WTC11 (cell line): ENCODE measurements at regions not wholly inside any gene's neighbourhood (a gene's known extent, or its start where the extent isn't known, plus 50 kb on each side); places are given as distances from the start of the nearest gene placed in this dataset.

Source experiments
- ATAC-seq: fragments of 200-7000 bp; cut with Tn5 transposase; 2 replicates; pipeline ENCODE4 v1.10.0; 2021; ENCODE audit warnings: mild to moderate bottlenecking, moderate library complexity
- CTCF ChIA-PET: fragments of 300-600 bp; sonication (Branson Sonifier 250); formaldehyde crosslinking; loops from one replicate; lab custom pipeline; 2021; ENCODE audit warnings: antibody characterized with exemption; lab: Charles Lee
- POLR2A ChIA-PET: fragments of 350-600 bp; sonication (Branson Sonifier 250); formaldehyde crosslinking; loops from one replicate; lab custom pipeline; 2021; ENCODE audit warnings: antibody characterized with exemption; lab: Charles Lee
- DNase-seq: peaks from one replicate; pipeline ENCODE4 v3.0.0; 2021; ENCODE audit warnings: low spot score
- H3K27ac Mint-ChIP-seq: 2 replicates; pipeline ENCODE4 v1.8.0; 2021; ENCODE audit warnings: mixed read lengths
- H3K27me3 Mint-ChIP-seq: 2 replicates; pipeline ENCODE4 v1.8.0; 2021; ENCODE audit warnings: low read depth, mild to moderate bottlenecking, moderate library complexity, mixed read lengths
- H3K36me3 Mint-ChIP-seq: 2 replicates; pipeline ENCODE4 v1.8.0; 2021; ENCODE audit warnings: mixed read lengths
- H3K4me1 Mint-ChIP-seq: 2 replicates; pipeline ENCODE4 v1.8.0; 2022; ENCODE audit warnings: mixed read lengths
- H3K4me3 Mint-ChIP-seq: 2 replicates; pipeline ENCODE4 v1.8.0; 2021; ENCODE audit warnings: mild to moderate bottlenecking, moderate library complexity, mixed read lengths
- H3K9me3 Mint-ChIP-seq: 2 replicates; pipeline ENCODE4 v1.8.0; 2021; ENCODE audit warnings: mixed read lengths
- AFF4 ChIP-seq: sonication (generic); formaldehyde crosslinking; IDR thresholded peaks from 2 replicates; pipeline ENCODE4 v1.8.1; 2023; ENCODE audit warnings: mild to moderate bottlenecking, missing genetic modification reagents, borderline replicate concordance
- ATF1 ChIP-seq: sonication (generic); formaldehyde crosslinking; IDR thresholded peaks from 2 replicates; pipeline ENCODE4 v1.8.1; 2023; ENCODE audit warnings: mild to moderate bottlenecking, moderate library complexity, missing genetic modification reagents
- ATF2 ChIP-seq: sonication (generic); formaldehyde crosslinking; IDR thresholded peaks from 2 replicates; pipeline ENCODE4 v1.8.1; 2022; ENCODE audit warnings: low read depth, missing genetic modification reagents, borderline replicate concordance
- ATF6 ChIP-seq: sonication (generic); formaldehyde crosslinking; IDR thresholded peaks from 2 replicates; pipeline ENCODE4 v1.8.1; 2023; ENCODE audit warnings: mild to moderate bottlenecking, missing genetic modification reagents
- CDX4 ChIP-seq: fragments of 250-450 bp; sonication (Bioruptor Pico); IDR thresholded peaks from 2 replicates; pipeline ENCODE4 v1.9.0; 2021; ENCODE audit warnings: moderate library complexity, mild to moderate bottlenecking, inconsistent platforms, borderline replicate concordance
- CTCF ChIP-seq: fragments of 200-600 bp; IDR thresholded peaks from 2 replicates; pipeline ENCODE4 v1.8.0; 2022; ENCODE audit warnings: antibody characterized with exemption
- ERG ChIP-seq: fragments of 250-450 bp; sonication (Bioruptor Pico); IDR thresholded peaks from 2 replicates; pipeline ENCODE4 v1.8.0; 2021; ENCODE audit warnings: mild to moderate bottlenecking
- ESRRA ChIP-seq: sonication (generic); formaldehyde crosslinking; IDR thresholded peaks from 2 replicates; pipeline ENCODE4 v1.8.1; 2022; ENCODE audit warnings: mild to moderate bottlenecking, missing genetic modification reagents, borderline replicate concordance
- GABPB1 ChIP-seq: sonication (generic); formaldehyde crosslinking; IDR thresholded peaks from 2 replicates; pipeline ENCODE4 v1.8.1; 2023; ENCODE audit warnings: mild to moderate bottlenecking, missing genetic modification reagents
- HMGA2 ChIP-seq: fragments of 250-450 bp; sonication (Bioruptor Pico); IDR thresholded peaks from 2 replicates; pipeline ENCODE4 v1.4.0; 2021; ENCODE audit warnings: mild to moderate bottlenecking, moderate library complexity
- JAZF1 ChIP-seq: fragments of 250-450 bp; sonication (Bioruptor Pico); IDR thresholded peaks from 2 replicates; pipeline ENCODE4 v1.9.0; 2021; ENCODE audit warnings: moderate library complexity, mild to moderate bottlenecking, inconsistent platforms
- MXD4 ChIP-seq: fragments of 250-450 bp; sonication (Bioruptor Pico); IDR thresholded peaks from 2 replicates; pipeline ENCODE4 v1.8.0; 2021; ENCODE audit warnings: mild to moderate bottlenecking, moderate library complexity, borderline replicate concordance
- NR1H2 ChIP-seq: sonication (generic); formaldehyde crosslinking; IDR thresholded peaks from 2 replicates; pipeline ENCODE4 v1.9.0; 2021; ENCODE audit warnings: mild to moderate bottlenecking, moderate library complexity, missing genetic modification reagents
- NR2C2 ChIP-seq: sonication (generic); formaldehyde crosslinking; IDR thresholded peaks from 2 replicates; pipeline ENCODE4 v1.8.0; 2022; ENCODE audit warnings: mild to moderate bottlenecking, missing genetic modification reagents
- SMAD3 ChIP-seq: sonication (generic); formaldehyde crosslinking; IDR thresholded peaks from 2 replicates; pipeline ENCODE4 v1.8.0; 2022; ENCODE audit warnings: missing genetic modification reagents, mild to moderate bottlenecking, borderline replicate concordance
- SOX15 ChIP-seq: fragments of 250-450 bp; sonication (Bioruptor Pico); IDR thresholded peaks from 2 replicates; pipeline ENCODE4 v1.9.0; 2021; ENCODE audit warnings: mild to moderate bottlenecking
- SP1 ChIP-seq: sonication (generic); formaldehyde crosslinking; conservative IDR thresholded peaks from 2 replicates; pipeline ENCODE4 v1.8.1; 2022; ENCODE audit warnings: missing genetic modification reagents
- TEAD4 ChIP-seq: sonication (generic); formaldehyde crosslinking; IDR thresholded peaks from 2 replicates; pipeline ENCODE4 v1.8.0; 2022; ENCODE audit warnings: mild to moderate bottlenecking, missing genetic modification reagents
- TP53 ChIP-seq: sonication (generic); formaldehyde crosslinking; IDR thresholded peaks from 2 replicates; pipeline ENCODE4 v1.8.1; 2023; ENCODE audit warnings: mild to moderate bottlenecking, missing genetic modification reagents
- USF1 ChIP-seq: sonication (generic); formaldehyde crosslinking; IDR thresholded peaks from 2 replicates; pipeline ENCODE4 v1.8.0; 2022; ENCODE audit warnings: mild to moderate bottlenecking, missing genetic modification reagents
- USF2 ChIP-seq: sonication (generic); formaldehyde crosslinking; IDR thresholded peaks from 2 replicates; pipeline ENCODE4 v1.8.1; 2023; ENCODE audit warnings: mild to moderate bottlenecking, missing genetic modification reagents, moderate library complexity
- ZNF121 ChIP-seq: sonication (generic); formaldehyde crosslinking; IDR thresholded peaks from 2 replicates; pipeline ENCODE4 v1.8.0; 2023; ENCODE audit warnings: missing genetic modification reagents
- ZNF219 ChIP-seq: sonication (generic); formaldehyde crosslinking; IDR thresholded peaks from 2 replicates; pipeline ENCODE4 v1.8.0; 2023; ENCODE audit warnings: missing genetic modification reagents, mild to moderate bottlenecking, borderline replicate concordance
- ZNF232 ChIP-seq: sonication (generic); formaldehyde crosslinking; IDR thresholded peaks from 2 replicates; pipeline ENCODE4 v1.8.0; 2022; ENCODE audit warnings: mild to moderate bottlenecking, missing genetic modification reagents
- ZNF263 ChIP-seq: sonication (generic); formaldehyde crosslinking; IDR thresholded peaks from 2 replicates; pipeline ENCODE4 v1.8.1; 2022; ENCODE audit warnings: low read depth, mild to moderate bottlenecking, moderate library complexity, missing genetic modification reagents
- ZNF423 ChIP-seq: fragments of 250-450 bp; sonication (Bioruptor Pico); IDR thresholded peaks from 2 replicates; pipeline ENCODE4 v2.1.2; 2022; ENCODE audit warnings: mild to moderate bottlenecking, moderate library complexity

- ATAC-seq (no peak), DNase-seq (no peak)
- CTCF ChIA-PET, result no interaction called here
- peaks cover 78% of the 10 kb centered on the region for H3K9me3 Mint-ChIP-seq
- TF ChIP-seq USF1 (CRISPR knock-in tag) (no peak), SMAD3 (CRISPR knock-in tag) (no peak), ATF2 (CRISPR knock-in tag) (no peak), ESRRA (CRISPR knock-in tag) (no peak), TEAD4 (no peak), HMGA2 (CRISPR knock-in tag) (no peak), ATF6 (CRISPR knock-in tag) (no peak), ZNF121 (CRISPR knock-in tag) (no peak), TP53 (no peak), SOX15 (CRISPR knock-in tag) (no peak), GABPB1 (CRISPR knock-in tag) (no peak), AFF4 (CRISPR knock-in tag) (no peak), JAZF1 (CRISPR knock-in tag) (no peak), ZNF219 (CRISPR knock-in tag) (no peak), ZNF263 (no peak), NR1H2 (CRISPR knock-in tag) (no peak)
- peaks cover 8% of the 10 kb centered on the region for H3K27me3 Mint-ChIP-seq
- H3K27ac Mint-ChIP-seq, result no peak overlapping the region
- H3K4me3 Mint-ChIP-seq, result no peak overlapping the region
- H3K36me3 Mint-ChIP-seq, result peaks cover 60% of the 10 kb centered on the region
- peaks cover 5% of the 10 kb centered on the region; the same call in 1 of the 2 replicates for H3K4me1 Mint-ChIP-seq
- POLR2A ChIA-PET, result no interaction called here
Measured at GRCh38 chr17:54745239-54745638, 155.4 kb upstream of the TOM1L1 start.

- DNase-seq, result no peak
- H3K36me3 Mint-ChIP-seq, result peaks cover 62% of the 10 kb centered on the region
- peaks cover 7% of the 10 kb centered on the region for H3K27me3 Mint-ChIP-seq
- no peak overlapping the region for H3K27ac Mint-ChIP-seq
- ChIA-PET CTCF (no interaction called here), POLR2A (no interaction called here)
- H3K9me3 Mint-ChIP-seq, result peaks cover 80% of the 10 kb centered on the region
- ATAC-seq, result no peak
- H3K4me3 Mint-ChIP-seq, result no peak overlapping the region
- peaks cover 5% of the 10 kb centered on the region; the same call in 1 of the 2 replicates for H3K4me1 Mint-ChIP-seq
- TF ChIP-seq CDX4 (CRISPR knock-in tag) (no peak), MXD4 (CRISPR knock-in tag) (no peak), ERG (CRISPR knock-in tag) (no peak), NR2C2 (CRISPR knock-in tag) (no peak), ATF1 (CRISPR knock-in tag) (no peak), ZNF423 (CRISPR knock-in tag) (no peak), SP1 (CRISPR knock-in tag) (no peak), ZNF232 (CRISPR knock-in tag) (no peak), USF2 (CRISPR knock-in tag) (no peak), CTCF (no peak)
Measured at GRCh38 chr17:54745862-54746261, 154.8 kb upstream of the TOM1L1 start.
